GM18858 (cell line): ENCODE measurements at regions not wholly inside any gene's neighbourhood (a gene's known extent, or its start where the extent isn't known, plus 50 kb on each side); places are given as distances from the start of the nearest gene placed in this dataset.
"Not testable (repeated sequence)": the region's sequence is repeated elsewhere in the genome, so short reads cannot be mapped to it uniquely, and the experiment has no call there.

Experiments used
- ATAC-seq: cut with Tn5 transposase; IDR thresholded peaks from one replicate; pipeline ENCODE4 v1.9.1; 2021; ENCODE audit not compliant: unreplicated experiment

- ATAC-seq = no peak
These were observed 1305.3 kb downstream of the SLITRK5 start for GRCh38 chr13:88976466-88976865.

DNA sequence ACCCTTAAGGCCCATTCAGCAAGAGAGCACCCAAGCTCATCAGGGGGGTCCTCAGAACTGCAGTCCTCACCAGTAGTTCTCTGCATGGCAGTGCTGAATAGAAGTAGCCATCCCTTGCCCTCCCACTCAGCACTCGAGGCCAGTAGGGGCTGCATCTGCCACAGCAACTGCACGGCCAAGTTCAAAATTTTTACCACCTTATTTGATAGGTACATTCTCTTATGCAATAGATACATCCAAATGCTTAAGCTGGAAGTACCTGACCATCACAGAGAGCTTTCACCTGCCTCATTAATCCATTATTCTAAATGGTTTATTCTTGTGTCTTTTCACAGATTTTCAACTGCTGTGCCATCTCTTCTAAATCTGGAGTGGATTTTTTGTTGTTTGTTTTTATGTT lies 1307.4 kb downstream of the SLITRK5 start:
- no peak for ATAC-seq

GRCh38 chr13:88979465-88980175 lies 1308.4 kb downstream of the SLITRK5 start:
- ATAC-seq = peak; percentile 77

DNA sequence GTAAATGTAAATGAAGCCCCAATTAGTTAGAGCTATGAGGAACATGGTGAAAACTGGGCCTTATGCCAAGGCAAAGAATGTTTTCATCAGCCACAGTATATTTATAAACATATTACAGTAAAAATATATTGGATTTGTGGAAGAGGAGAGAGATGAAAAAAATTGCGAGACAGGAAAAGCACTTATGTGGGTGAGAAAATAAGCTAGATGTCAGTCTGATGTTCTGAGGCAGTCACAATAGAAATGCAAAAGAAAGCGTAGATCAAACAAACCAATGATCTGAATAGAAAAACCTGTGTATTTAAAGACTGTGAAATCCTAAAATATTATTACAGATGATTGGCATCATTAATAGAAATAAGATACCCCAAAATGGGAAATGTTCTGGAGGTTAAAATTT lies 1332.5 kb downstream of the SLITRK5 start:
- ATAC-seq = no peak

DNA sequence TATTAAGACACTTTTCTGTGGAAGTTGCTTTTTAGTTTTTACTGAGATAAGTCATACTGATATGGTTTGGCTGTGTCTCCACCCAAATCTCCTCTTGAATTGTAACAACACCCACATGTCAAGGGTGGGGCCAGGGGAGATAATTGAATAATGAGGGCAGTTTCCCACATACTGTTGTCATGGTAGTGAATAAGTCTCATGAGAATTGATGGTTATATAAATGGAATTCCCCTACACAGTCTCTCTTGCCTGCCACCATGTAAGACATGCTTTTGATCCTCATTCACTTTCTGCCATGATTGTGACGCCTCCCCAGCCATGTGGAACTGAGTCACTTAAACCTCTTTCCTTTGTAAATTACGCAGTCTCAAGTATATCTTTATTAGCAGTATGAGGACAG lies 1340.4 kb downstream of the SLITRK5 start:
- ATAC-seq = no peak

- ATAC-seq = no peak
These were observed 1356.6 kb downstream of the SLITRK5 start for GRCh38 chr13:89027694-89028306.

DNA sequence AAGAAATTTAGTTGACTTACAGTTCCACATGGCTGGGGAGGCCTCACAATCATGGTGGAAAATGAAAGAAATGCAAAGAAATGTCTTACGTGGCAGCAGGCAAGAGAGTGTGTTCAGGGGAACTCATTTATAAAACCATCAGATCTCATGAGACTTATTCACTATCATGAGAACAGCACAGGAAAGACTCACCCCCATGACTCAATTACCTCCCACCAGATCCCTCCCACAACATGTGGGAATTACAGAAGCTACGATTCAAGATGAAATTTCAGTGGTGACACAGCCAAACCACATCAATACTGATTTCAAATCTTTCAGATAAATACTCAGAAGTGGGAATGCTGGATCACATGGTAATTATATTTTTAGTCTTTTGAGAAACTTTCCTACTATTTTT lies 1357.9 kb downstream of the SLITRK5 start:
- ATAC-seq = no peak

DNA sequence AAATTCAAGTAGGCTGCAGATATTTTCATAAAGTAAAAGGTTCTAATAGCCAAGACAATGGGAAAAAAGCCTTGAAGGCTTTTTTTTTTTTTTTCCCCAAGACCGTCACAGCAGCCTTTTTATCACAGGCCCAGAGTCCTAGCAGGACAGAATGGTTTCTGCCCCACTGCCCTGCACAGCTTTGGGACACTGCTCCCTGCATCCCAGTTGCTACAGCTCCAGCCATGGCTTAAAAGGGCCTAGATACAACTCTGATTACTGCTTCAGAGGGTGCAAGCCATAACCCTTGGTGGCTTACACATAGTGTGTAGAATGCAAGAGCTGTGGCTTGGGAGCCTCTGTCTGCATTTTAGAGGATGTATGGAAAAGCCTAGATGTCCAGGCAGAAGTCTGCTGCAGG lies 1362.8 kb downstream of the SLITRK5 start:
- no peak for ATAC-seq

- ATAC-seq = no peak
These were observed 1381.5 kb downstream of the SLITRK5 start for GRCh38 chr13:89052699-89053098.

DNA sequence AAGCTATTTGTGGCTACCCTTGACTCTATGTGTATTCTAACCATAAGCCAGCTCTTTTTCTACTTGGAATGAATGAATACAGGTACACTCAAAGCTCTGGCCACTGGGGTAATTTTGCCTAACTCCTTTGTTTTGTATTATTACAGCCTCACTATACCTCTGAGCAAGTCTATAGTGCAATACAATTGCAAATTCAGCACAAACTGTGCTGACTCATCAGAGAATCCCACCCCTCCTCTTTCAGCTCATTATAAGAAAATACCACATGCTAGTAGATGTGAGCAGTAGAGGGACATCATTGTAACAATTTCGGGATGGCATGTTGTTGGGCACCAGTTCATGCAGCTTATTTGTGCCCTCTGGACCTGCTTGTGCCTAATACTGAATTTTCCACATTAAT lies 1382.2 kb downstream of the SLITRK5 start:
- ATAC-seq = no peak

GRCh38 chr13:89057274-89057673 lies 1386.1 kb downstream of the SLITRK5 start:
- no peak for ATAC-seq

DNA sequence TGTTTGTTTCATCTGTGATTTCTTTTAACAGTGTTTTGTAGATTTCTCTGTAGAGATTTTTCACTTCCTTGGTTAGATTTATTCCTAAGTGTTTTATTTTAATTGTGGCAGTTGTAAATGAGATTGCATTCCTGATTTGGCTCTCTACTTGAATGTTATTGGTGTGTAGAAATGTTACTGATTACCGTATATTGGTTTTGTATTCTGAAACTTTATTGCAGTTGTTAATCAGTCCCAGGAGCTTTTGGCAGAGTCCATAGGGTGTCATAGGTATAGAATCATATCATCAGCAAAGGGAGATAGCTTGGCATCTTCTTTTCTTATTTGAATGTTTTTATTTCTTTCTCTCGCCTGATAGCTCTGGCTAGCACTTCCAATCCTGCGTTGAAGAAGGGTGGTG lies 1386.7 kb downstream of the SLITRK5 start:
- ATAC-seq = no peak

DNA sequence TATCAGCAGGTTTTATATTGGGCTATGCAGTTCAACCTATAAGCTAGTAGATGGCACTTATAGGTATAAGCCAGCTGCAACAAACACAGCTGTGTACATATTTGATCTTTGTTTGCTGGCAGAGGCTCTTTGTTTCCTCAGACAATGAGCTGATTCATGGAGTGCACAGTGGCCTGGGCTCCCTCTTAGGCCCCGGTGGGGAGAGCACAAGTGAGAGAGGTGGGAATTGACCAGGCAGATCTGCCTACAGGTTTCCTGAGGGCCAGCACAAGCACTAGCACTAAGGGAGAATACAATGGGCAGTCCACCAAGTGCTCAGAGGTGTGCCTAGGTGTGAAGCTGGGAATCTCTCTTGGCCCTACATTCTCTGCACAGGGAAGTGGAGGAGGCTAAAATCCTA lies 1390.7 kb downstream of the SLITRK5 start:
- no peak for ATAC-seq

DNA sequence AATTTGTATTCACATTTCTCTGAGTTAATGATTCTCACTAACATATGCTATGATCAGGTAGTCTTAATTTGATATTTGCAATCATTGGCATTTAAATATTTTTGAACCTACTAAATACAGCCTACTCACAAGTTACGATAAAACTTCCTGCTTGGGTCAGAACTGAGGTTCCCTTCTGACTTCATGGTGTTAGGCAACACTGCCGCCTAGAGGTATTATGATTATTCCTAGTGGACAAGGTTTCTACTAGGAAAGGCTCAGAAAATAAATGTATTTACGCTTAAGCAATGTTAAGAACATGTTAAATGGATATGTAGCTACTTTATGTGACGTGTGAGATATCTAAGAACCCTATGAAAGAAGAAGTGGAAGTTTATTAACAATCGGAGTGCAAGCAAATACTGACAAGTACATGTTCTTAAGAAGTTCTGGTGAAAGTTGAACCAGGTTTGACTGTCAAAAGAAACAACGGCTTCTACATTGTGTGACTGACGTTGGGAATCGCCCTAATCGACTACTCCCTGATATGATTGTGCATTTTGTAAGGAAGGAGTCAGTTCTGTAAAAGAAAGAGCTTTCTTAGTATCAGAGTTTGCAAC lies 1395.8 kb downstream of the SLITRK5 start:
- peak; percentile 77 for ATAC-seq

DNA sequence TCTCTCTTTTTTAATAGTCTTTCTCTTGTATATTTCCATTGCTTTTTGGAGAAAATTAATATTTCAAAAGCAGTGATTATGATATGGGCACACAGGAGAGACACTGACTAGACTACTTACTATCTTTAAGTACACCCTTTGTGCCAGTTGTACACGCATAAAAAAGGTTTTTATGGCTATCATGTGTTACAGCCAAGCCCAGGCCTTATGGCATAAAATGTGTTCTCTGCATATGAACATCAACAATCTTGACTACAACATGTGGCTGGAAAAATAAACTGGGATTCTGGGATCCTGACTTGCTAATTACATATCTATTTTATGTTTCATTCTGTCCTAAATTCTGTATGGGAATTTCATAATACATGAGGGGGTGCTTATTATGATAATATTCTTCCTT lies 1401.8 kb downstream of the SLITRK5 start:
- ATAC-seq = no peak

DNA sequence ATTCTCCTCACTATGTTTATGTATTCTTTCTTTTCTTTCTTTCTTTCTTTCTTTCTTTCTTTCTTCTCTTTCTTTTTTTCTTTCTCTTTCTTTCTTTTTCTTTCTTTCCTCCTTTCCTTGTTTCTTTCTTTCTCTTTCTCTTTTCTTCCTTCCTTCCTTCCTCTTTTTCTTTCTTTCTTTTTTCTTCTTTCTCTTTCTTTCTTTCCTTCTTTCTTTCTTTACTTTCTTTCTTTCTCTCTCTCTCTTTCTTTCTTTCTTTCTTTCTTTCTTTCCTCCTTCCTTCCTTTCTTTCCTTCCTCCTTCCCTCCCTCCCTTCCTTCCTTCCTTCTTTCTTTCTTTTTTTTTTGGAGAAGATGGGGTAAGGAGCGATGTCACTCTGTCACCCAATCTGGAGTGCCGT lies 1405.5 kb downstream of the SLITRK5 start:
- no peak for ATAC-seq

DNA sequence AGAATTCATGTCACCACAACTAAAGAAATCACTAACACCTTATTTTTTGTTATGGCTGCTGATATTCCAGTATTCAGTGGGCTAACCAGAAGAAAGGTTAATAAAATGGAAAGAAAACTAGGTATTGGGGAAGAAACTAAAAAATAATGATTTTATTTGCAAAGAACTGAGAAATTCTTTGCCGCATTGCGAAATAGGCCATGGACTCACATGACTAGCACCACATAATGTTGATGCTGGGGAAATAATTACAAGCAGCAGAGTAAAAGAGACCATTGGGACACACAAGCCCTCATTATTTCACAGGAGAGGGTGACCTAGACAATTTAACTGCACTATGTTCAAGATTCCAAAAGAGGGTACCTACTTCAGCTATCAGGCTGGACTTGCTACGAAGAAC lies 1411.5 kb downstream of the SLITRK5 start:
- ATAC-seq = no peak

- ATAC-seq = not testable (repeated sequence)
These were observed 1416.9 kb downstream of the SLITRK5 start for GRCh38 chr13:89088107-89088506.

- ATAC-seq = no peak
These were observed 1426.8 kb downstream of the SLITRK5 start for GRCh38 chr13:89097994-89098393.

- ATAC-seq = no peak
These were observed 1442.6 kb downstream of the SLITRK5 start for GRCh38 chr13:89113744-89114143.

DNA sequence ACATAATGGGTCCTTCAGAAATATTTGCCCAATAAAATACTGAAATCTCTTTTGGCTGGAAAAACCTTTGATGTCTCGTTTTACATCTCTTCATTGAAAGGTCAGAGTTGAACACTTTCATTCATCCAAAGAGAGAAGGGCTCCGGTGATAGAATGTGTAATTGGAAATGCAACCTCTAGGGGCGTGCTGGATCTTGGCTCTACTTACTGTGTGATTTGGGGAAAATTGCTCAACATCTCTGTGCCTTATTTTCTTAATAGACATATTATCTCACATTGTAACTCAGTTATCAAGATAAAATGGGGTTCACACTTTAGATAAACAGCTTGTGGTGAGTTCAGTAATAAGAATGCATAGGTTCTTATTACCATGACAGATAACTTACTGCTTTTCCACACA lies 1444.1 kb downstream of the SLITRK5 start:
- ATAC-seq = no peak

- ATAC-seq = no peak
These were observed 1465.5 kb downstream of the SLITRK5 start for GRCh38 chr13:89136678-89137077.

- no peak for ATAC-seq
These were observed 1479.2 kb downstream of the SLITRK5 start for GRCh38 chr13:89150362-89150761.
